Rectal smooth muscle tissue (tissue), 1 donor: ENCODE measurements at regions not wholly inside any gene's neighbourhood (a gene's known extent, or its start where the extent isn't known, plus 50 kb on each side); places are given as distances from the start of the nearest gene placed in this dataset.
"Not testable (repeated sequence)": the region's sequence is repeated elsewhere in the genome, so short reads cannot be mapped to it uniquely, and the experiment has no call there.

Experiments
- H3K27ac ChIP-seq: one replicate; pipeline ENCODE4 v1.7.0; 2013; ENCODE audit warnings: low read depth, low read length, inconsistent platforms
- H3K27me3 ChIP-seq: one replicate; pipeline ENCODE4 v1.7.0; 2013; ENCODE audit warnings: low read length; ENCODE audit not compliant: control insufficient read depth, insufficient read depth
- H3K36me3 ChIP-seq: one replicate; pipeline ENCODE4 v1.7.0; 2013; ENCODE audit warnings: low read length; ENCODE audit not compliant: control insufficient read depth, insufficient read depth
- H3K4me1 ChIP-seq: one replicate; pipeline ENCODE4 v1.7.0; 2013; ENCODE audit warnings: low read length; ENCODE audit not compliant: control insufficient read depth, insufficient read depth
- H3K4me3 ChIP-seq: one replicate; pipeline ENCODE4 v1.7.0; 2013; ENCODE audit warnings: low read length
- H3K9ac ChIP-seq: one replicate; pipeline ENCODE4 v1.7.0; 2013; ENCODE audit warnings: low read length

DNA sequence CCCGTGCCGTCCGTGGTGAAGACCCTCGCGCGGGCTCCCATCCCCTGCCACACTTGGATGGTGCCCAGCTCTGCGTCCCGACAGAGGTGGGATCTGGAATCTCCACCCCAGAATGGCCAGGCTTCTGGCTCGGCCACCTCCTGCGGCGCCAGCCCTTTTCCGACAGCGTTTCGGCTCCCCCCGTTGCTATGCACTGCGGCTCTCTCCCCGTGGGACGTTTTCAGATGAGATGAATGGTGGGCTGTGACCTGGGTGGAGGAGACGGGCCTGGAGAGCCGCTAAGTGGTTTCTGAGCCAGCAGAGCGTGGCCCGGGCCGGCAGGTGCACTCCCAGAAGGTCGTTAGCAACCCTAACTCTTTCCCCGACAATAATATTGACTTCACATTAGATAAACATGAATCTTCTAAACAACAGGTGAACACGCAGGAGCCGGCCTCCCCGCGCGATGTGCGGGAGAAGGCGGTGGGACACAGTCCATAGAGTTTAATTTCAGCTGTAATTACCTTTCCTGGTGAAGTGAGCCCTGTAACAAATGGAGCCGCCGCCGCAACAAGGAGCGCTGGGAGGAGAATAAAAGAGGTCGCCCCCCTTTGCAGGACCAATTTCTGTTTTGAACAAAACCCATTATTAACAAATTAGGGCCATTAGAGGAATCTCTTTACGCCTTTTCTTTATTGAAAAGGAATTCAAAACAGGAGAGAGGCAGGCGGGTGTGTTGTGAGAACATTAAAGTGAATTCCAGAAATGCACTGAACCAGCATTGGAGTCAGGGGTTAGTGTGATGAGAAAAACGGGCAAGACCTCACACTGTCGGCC, 294.3 kb upstream of the PFKP start:
- H3K9ac ChIP-seq, result no peak overlapping the region
- H3K4me3 ChIP-seq, result no peak overlapping the region
- H3K4me1 ChIP-seq, result no peaks in the 10 kb centered on the region
- no peaks in the 10 kb centered on the region for H3K36me3 ChIP-seq
- no peaks in the 10 kb centered on the region for H3K27me3 ChIP-seq
- no peak overlapping the region for H3K27ac ChIP-seq

GRCh38 chr10:2772135-2772534, 295.2 kb upstream of the PFKP start:
- no peak overlapping the region for H3K9ac ChIP-seq
- H3K4me3 ChIP-seq, result no peak overlapping the region
- no peaks in the 10 kb centered on the region for H3K36me3 ChIP-seq
- H3K27ac ChIP-seq, result no peak overlapping the region
- no peaks in the 10 kb centered on the region for H3K27me3 ChIP-seq
- H3K4me1 ChIP-seq, result no peaks in the 10 kb centered on the region

- H3K27ac ChIP-seq, H3K27me3 ChIP-seq, H3K4me1 ChIP-seq, H3K36me3 ChIP-seq, H3K4me3 ChIP-seq, H3K9ac ChIP-seq: not testable (repeated sequence)
These were observed 300.1 kb upstream of the PFKP start for GRCh38 chr10:2767293-2767692.

DNA sequence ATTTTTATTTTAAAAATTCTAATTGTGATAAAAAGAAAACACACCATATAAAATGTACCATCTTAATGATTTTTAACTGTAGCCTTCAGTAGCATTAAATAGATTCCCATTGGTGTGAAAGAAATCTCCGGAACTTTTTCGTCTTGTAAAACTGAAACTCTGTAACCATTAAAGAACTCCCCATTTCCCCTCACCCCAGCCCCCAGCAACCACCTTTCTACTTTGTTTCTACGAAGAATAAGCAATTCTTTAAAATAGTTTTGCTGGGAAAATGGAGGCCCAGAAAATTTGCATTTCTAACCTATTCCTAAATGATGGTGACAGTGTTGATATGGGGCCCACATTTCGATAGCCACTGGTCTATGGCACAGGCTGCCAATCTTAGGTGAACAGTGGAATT, 305.4 kb upstream of the PFKP start:
- H3K36me3 ChIP-seq, result no peaks in the 10 kb centered on the region
- H3K27me3 ChIP-seq, result no peaks in the 10 kb centered on the region
- no peaks in the 10 kb centered on the region for H3K4me1 ChIP-seq
- H3K27ac ChIP-seq, result no peak overlapping the region
- H3K9ac ChIP-seq, result no peak overlapping the region
- H3K4me3 ChIP-seq, result no peak overlapping the region

DNA sequence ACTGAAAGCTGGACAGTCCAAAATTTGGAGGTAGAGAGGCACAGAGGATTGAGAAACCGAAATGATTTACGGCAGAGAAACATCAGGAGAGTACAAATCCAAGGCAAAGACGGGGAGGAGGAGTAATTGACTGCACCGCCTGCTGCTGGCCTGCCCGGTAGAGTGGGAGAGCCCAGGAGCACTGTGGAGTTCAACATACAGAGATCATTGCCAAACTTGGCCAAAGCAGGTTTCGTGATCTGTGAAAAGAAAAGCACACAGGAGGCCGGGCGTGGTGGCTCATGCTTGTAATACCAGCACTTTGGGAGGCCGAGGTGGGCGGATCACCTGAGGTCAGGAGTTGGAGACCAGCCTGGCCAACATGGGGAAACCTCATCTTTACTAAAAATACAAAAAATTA, 306.0 kb upstream of the PFKP start:
- Histone ChIP-seq H3K36me3 (no peaks in the 10 kb centered on the region), H3K4me1 (no peaks in the 10 kb centered on the region), H3K27me3 (no peaks in the 10 kb centered on the region), H3K27ac (no peak overlapping the region), H3K4me3 (no peak overlapping the region), H3K9ac (no peak overlapping the region)

GRCh38 chr10:2760736-2761135, 306.6 kb upstream of the PFKP start:
- no peaks in the 10 kb centered on the region for H3K27me3 ChIP-seq

GRCh38 chr10:2759233-2759632, 308.1 kb upstream of the PFKP start:
- Histone ChIP-seq H3K27ac (no peak overlapping the region), H3K4me3 (no peak overlapping the region)

More at GRCh38 chr10:2760736-2761135, 306.6 kb upstream of the PFKP start:
- no peaks in the 10 kb centered on the region for H3K4me1 ChIP-seq
- no peak overlapping the region for H3K4me3 ChIP-seq
- no peak overlapping the region for H3K9ac ChIP-seq
- H3K36me3 ChIP-seq, result no peaks in the 10 kb centered on the region
- H3K27ac ChIP-seq, result no peak overlapping the region

GRCh38 chr10:2754943-2755342, 312.4 kb upstream of the PFKP start:
- Histone ChIP-seq H3K27ac (no peak overlapping the region), H3K27me3 (no peaks in the 10 kb centered on the region), H3K36me3 (no peaks in the 10 kb centered on the region), H3K9ac (no peak overlapping the region), H3K4me3 (no peak overlapping the region), H3K4me1 (no peaks in the 10 kb centered on the region)

More at GRCh38 chr10:2759233-2759632, 308.1 kb upstream of the PFKP start:
- no peak overlapping the region for H3K9ac ChIP-seq
- H3K4me1 ChIP-seq, result no peaks in the 10 kb centered on the region
- no peaks in the 10 kb centered on the region for H3K27me3 ChIP-seq
- no peaks in the 10 kb centered on the region for H3K36me3 ChIP-seq

GRCh38 chr10:2748287-2748686, 319.1 kb upstream of the PFKP start:
- no peak overlapping the region for H3K4me3 ChIP-seq
- H3K9ac ChIP-seq, result no peak overlapping the region
- H3K4me1 ChIP-seq, result no peaks in the 10 kb centered on the region
- H3K27me3 ChIP-seq, result no peaks in the 10 kb centered on the region
- H3K27ac ChIP-seq, result no peak overlapping the region
- no peaks in the 10 kb centered on the region for H3K36me3 ChIP-seq

DNA sequence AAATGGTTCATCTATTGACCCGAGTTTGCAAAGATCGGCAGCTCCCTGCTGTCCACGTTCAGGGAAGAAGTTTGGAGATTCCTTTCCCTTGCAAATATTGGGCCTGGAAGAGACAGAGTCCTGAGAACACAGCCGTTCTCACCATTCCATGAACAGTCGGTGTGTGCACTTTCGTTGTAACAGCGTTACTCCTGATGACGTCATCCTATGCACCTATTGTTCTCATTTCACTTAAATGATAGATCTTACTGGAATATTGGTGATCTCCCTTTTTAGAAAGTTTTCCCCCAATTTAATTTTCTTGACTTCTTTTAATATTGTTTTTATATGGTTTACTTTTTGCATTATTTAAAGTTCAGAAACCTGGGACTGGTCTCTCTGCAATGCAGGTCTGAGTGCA, 320.7 kb upstream of the PFKP start:
- no peak overlapping the region for H3K9ac ChIP-seq
- H3K27me3 ChIP-seq, result no peaks in the 10 kb centered on the region
- H3K36me3 ChIP-seq, result no peaks in the 10 kb centered on the region
- H3K4me1 ChIP-seq, result no peaks in the 10 kb centered on the region
- no peak overlapping the region for H3K4me3 ChIP-seq
- no peak overlapping the region for H3K27ac ChIP-seq

GRCh38 chr10:2745666-2746065, 321.7 kb upstream of the PFKP start:
- H3K36me3 ChIP-seq, result no peaks in the 10 kb centered on the region

GRCh38 chr10:2744547-2745200, 322.7 kb upstream of the PFKP start:
- Histone ChIP-seq H3K36me3 (no peaks in the 10 kb centered on the region), H3K4me3 (no peak overlapping the region), H3K9ac (no peak overlapping the region)

More at GRCh38 chr10:2745666-2746065, 321.7 kb upstream of the PFKP start:
- Histone ChIP-seq H3K27me3 (no peaks in the 10 kb centered on the region), H3K4me3 (no peak overlapping the region), H3K27ac (no peak overlapping the region), H3K4me1 (no peaks in the 10 kb centered on the region), H3K9ac (no peak overlapping the region)

GRCh38 chr10:2734603-2735002, 332.7 kb upstream of the PFKP start:
- Histone ChIP-seq H3K9ac (no peak overlapping the region), H3K27ac (no peak overlapping the region), H3K36me3 (no peaks in the 10 kb centered on the region), H3K27me3 (no peaks in the 10 kb centered on the region), H3K4me3 (no peak overlapping the region), H3K4me1 (no peaks in the 10 kb centered on the region)

More at GRCh38 chr10:2744547-2745200, 322.7 kb upstream of the PFKP start:
- no peak overlapping the region for H3K27ac ChIP-seq
- no peaks in the 10 kb centered on the region for H3K27me3 ChIP-seq
- H3K4me1 ChIP-seq, result no peaks in the 10 kb centered on the region
